ENCODE measurements at regions not wholly inside any gene's neighbourhood (a gene's known extent, or its start where the extent isn't known, plus 50 kb on each side); places are given as distances from the start of the nearest gene placed in this dataset.

GRCh38 chr21:33988237-33989017 lies 72.8 kb upstream of the ATP5PO start:
- no peak for DNase-seq (ENCODE audit: low read depth)
- no peaks in the 10 kb centered on the region for H3K36me3 ChIP-seq (ENCODE audit: control insufficient read depth, insufficient read depth, low read length)
- no peak overlapping the region for H3K4me3 ChIP-seq (ENCODE audit: low read depth, low read length)
- peaks cover 2% of the 10 kb centered on the region for H3K27me3 ChIP-seq (ENCODE audit: control insufficient read depth, insufficient read depth, low read length)
- no peak for TF ChIP-seq CTCF (IDR thresholded peaks at IDR 0.05; ENCODE audit: insufficient read depth, low read depth, low read length)
- ChIA-PET POLR2A (no interaction called here), CTCF (interaction anchor here (1.1 to 1.4 kb wide), 2 partner anchors 11 to 143 kb away, joined by 3 to 4 read pairs; no protein-coding TSS in a partner anchor)

GRCh38 chr21:33987461-33987860 lies 71.9 kb upstream of the ATP5PO start:
- CTCF ChIA-PET, result interaction anchor here (1.1 to 1.3 kb wide), 2 partner anchors 63 to 144 kb away, joined by 3 read pairs; no protein-coding TSS in a partner anchor
- H3K27me3 ChIP-seq (ENCODE audit: control insufficient read depth, insufficient read depth, low read length), result peaks cover 2% of the 10 kb centered on the region
- TF ChIP-seq CTCF (IDR thresholded peaks at IDR 0.05; ENCODE audit: insufficient read depth, low read depth, low read length), result no peak
- no peaks in the 10 kb centered on the region for H3K36me3 ChIP-seq (ENCODE audit: control insufficient read depth, insufficient read depth, low read length)
- DNase-seq (ENCODE audit: low read depth), result no peak
- H3K4me3 ChIP-seq (ENCODE audit: low read depth, low read length), result no peak overlapping the region
- POLR2A ChIA-PET, result no interaction called here

GRCh38 chr21:33985117-33986050 lies 69.8 kb upstream of the ATP5PO start:
- DNase-seq (ENCODE audit: low read depth), result no peak
- Histone ChIP-seq H3K27me3 (ENCODE audit: control insufficient read depth, insufficient read depth, low read length) (no peaks in the 10 kb centered on the region), H3K4me3 (ENCODE audit: low read depth, low read length) (no peak overlapping the region), H3K36me3 (ENCODE audit: control insufficient read depth, insufficient read depth, low read length) (no peaks in the 10 kb centered on the region)
- ChIA-PET CTCF (no interaction called here), POLR2A (no interaction called here)
- no peak for TF ChIP-seq CTCF (IDR thresholded peaks at IDR 0.05; ENCODE audit: insufficient read depth, low read depth, low read length)

GRCh38 chr21:33984021-33984481 lies 68.4 kb upstream of the ATP5PO start:
- TF ChIP-seq CTCF (IDR thresholded peaks at IDR 0.05; ENCODE audit: insufficient read depth, low read depth, low read length), result no peak
- POLR2A ChIA-PET, result no interaction called here
- CTCF ChIA-PET, result no interaction called here
- H3K27me3 ChIP-seq (ENCODE audit: control insufficient read depth, insufficient read depth, low read length), result no peaks in the 10 kb centered on the region
- H3K4me3 ChIP-seq (ENCODE audit: low read depth, low read length), result no peak overlapping the region
- no peaks in the 10 kb centered on the region for H3K36me3 ChIP-seq (ENCODE audit: control insufficient read depth, insufficient read depth, low read length)
- no peak for DNase-seq (ENCODE audit: low read depth)
